ENCODE measurements at regions not wholly inside any gene's neighbourhood (a gene's known extent, or its start where the extent isn't known, plus 50 kb on each side); places are given as distances from the start of the nearest gene placed in this dataset.

DNA sequence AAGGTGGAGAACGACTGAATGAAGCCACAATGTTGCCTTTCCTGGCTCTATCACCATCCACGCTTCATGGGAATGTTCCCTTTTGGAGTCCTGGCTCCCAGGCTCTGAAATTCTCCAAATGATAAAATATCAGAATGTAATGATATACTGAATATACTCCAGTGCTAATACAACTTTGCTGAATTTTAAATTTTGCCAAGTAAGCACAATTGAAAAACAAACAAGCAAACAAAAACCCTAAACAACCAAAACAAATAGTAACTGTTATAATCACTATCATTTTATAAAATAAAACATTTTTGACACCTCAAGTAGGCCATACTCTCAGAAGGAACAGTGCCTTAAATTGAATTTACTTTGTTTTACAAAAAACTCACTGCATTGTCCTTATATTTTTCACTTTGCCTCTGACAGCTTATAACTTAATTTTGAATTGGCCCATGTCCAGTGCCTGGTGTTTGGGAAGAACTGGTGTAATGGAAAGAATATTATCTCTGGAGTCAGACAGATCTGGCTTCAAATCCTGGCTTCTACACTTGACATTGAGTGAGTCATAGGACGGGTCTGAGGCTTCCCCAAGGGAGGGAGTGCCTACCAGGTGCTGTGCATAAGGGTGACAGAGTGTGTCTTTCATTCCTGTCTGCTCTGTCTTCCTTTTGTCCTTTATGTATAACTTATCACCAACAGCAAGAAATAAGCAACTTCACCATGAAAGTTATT is 698.3 kb downstream of the EPM2A start:
- no peak for DNase-seq

DNA sequence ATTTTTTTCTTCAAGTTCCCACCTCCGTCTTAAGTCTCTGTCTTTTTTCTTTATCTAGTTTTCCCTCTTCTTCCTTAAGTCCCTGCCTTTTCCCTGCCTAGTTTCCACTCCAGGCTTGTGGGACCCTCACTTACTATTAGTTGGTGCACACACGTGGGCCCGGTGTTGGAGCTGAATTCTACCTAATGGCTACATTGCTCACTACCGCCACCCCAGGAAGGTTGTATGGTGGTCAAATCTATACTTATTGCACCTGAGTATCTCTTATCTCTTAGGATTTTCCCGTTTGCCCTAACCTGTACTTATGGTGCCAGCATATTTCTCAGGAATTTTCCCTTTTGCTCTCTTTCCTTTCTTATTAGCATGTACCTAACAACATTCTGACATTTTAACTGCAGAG is 692.8 kb downstream of the EPM2A start:
- DNase-seq, result no peak

DNA sequence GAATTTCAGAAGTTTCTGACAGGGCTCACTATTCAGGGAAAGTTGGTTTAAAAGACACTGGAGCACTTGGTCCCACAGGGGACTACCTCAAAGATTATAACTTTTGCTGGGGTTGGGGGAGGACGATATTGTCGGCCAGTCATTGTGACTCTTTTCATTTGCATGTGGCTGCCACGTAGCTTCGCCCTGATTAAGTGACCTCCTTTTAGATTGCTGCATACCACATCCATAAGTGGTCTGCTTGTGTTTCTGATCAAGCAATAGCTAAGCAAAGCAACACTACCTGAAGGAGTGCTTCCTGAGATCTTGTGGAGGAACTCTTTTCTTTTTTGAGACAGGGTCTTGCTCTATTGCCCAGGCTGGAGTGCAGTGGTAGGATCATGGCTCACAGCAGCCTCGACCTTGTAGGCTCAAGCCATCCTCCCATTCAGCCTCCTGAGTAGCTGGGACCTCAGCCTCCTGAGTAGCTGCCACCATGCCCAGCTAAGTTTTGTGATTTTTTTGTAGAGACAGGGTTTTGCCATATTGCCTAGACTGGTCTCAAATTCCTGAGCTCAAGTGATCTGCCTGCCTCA is 691.3 kb downstream of the EPM2A start:
- DNase-seq, result no peak

DNA sequence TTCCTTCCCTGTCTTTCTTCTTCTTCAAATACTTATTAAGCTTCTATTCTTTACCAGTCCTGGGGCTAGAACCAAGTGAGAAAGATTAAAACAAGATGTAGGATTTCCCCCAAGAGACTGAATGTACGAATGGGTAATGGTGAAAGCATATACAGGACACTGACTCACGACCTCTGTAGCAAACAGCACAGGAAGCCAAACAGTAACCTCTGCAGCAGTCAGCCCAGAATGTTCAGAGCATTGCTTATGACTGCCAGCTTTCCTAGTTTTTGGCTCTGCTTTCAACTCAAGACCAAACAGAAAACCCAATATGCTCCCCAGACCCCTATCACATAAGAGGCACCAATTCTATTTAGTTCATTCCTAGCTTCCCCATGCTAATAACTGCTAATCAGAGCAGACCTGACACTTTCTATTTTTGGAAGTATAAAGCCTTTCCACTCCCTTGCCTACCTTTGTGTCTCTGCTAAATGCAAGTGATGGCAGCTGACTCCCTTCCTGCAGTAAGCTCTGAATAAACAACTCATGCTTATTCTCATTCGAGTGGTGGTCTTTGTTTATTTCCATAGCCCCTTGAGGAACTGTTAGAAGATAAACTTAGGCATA is 690.6 kb downstream of the EPM2A start:
- no peak for DNase-seq

DNA sequence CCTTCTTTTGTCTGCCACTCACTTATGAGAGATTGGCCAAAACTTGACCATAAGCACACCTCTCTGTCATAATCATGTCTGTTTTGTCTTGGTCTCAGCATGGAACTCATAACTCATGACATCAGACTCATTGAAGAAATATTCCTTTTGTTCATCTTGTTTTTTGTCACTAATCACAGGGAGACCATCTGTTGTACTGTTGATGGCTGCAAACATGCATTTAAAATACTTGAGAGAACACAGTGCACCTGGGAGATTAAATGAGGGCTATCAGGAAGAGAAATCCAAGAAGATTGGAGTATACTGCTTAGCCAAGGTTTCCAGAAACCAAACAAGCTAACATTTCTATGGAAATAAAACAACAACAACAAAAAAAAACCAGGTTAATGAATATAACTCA is 689.7 kb downstream of the EPM2A start:
- no peak for DNase-seq

DNA sequence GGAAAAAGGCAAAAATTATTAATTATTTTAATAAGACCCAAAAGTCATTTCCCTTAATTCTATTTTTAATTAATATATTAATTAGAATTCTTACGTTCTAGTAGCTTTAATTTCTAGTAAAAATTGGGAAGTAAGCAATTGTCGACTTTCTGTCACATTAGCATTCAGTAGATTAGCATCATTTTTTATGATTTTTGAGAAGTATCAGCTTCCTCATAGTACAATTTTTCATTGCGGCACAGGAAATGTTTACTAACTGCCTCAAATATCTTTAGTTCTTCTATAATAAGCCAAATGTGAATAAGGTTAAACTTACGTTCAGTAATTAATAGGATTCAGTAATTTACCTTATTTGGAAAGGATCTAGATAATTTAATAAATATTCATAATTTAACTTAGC is 687.4 kb downstream of the EPM2A start:
- DNase-seq, result no peak

DNA sequence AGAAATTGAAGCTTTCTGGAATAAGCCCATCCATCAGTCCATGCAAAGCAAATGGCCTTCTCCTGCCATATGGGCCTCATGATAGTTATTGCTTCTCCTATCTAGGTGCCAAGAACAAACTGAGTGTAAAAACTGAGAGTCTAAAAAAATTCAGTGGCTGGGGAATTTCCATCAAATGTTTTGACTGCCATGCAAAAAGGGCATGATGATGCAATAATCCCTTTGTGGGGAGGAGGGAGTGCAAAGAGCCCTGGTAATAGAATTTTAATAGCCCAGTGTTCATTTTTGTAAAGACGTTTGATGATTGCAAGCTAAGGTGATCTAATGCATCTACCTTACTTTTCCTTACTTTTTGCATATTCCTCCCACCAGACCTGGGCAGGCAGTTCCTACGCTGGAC is 683.7 kb downstream of the EPM2A start:
- no peak for DNase-seq

DNA sequence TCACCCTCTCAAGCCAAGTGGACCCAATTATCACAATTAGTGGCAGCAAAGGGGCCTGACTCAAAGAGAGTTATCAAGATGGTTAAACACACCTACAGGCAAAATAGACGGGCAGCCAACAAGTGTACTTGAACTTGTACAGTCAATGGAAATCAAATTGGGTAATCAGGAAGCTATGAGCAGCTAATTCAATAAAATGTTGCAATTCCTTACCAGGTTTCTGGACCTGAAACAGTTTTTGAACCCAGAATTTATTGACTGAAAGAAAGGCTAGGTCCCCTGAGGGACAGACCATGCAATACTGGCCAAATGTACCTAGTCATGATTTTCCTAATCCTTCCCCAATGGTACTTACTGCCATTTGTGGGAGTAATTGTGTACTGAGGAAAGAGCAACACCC is 679.8 kb downstream of the EPM2A start:
- no peak for DNase-seq

DNA sequence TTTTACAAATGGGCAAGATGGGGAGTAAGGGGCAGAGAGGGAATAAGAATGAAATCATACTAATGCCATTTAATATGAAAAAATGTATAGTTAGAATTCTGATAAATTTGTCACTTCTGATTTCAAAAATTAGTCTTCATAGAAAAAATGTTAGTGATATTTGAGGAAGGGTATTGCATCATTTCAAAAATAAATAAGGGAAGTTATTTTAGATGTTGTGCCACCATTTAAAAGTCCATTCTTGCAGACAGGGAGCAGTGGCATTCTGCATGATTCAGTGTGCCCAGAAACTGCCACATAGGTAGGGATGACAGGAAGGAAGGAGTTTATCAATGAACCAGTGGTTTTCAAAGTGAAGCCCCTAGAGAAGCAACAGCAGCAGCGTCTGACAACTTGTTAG is 674.6 kb downstream of the EPM2A start:
- DNase-seq, result no peak

DNA sequence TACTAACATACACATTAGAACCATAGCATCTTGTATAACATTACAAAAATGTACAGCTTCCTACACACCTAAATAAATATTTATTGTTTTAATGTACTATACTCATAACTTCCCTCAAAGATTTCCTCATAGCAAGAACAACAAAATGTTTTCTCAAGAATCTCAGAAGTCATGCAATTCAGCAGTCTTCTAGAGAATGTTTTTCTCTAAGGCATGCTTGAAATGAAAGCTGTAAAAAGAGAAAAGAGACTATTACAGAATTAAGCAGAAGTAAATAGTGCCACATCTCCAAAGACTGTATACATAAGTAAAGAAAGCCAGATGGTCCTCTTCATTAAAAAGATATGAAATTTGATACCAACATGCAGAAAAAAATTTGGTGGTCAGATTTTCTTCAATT is 672.2 kb downstream of the EPM2A start:
- no peak for DNase-seq

DNA sequence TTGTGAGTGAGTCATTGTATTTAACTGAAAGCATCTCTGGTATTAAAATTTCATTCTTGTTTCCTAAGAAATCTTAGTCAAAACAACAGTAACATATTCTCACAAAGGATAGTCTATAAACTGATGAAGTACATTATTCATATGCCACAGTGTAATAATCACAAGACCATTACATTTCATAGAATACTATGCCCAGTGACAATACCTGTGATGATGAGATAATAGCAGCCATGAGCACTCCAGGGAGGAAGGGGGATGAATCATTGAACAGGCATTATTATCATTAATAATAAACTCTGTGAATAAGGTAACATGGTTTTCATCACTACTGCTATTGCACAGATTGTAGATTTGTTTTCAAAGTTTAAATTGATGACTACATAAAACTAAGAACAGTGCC is 667.9 kb downstream of the EPM2A start:
- DNase-seq, result no peak

DNA sequence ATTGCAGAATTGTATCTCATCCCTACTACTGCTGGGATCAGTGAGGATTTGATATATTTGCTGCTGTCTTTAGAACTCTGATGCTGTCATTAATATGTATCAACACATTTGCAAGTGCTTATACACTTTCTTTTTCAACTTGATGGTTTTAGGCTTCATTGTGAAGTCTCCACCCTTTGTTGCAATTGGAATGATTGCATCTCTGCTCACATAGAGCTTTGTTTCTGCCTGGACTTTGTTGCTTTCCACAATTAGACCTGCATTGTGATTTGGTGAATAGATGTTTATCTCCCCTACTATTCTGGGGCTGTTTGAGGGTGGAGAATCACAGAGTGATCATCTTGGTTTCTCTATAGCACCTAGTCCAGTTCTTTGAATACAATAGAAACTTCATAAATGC is 666.7 kb downstream of the EPM2A start:
- DNase-seq, result no peak

DNA sequence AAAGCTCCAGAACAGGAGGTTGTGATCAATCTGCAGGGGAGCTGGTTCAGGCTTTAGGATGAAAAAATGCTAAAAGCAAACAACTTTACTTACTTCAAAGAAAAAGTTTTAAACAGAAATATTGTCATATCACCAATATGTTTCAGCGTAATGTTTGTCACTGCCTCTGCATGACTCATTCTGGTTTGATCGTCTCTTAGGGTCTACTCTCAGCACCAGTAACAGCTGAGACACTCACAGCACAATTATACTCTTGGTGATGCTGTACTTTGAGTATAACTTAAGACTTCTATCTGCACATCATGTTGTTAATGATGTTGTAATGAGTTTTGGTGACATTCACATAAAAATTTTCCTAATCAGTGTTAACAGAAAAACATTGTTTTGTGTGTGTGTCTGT is 665.4 kb downstream of the EPM2A start:
- no peak for DNase-seq

DNA sequence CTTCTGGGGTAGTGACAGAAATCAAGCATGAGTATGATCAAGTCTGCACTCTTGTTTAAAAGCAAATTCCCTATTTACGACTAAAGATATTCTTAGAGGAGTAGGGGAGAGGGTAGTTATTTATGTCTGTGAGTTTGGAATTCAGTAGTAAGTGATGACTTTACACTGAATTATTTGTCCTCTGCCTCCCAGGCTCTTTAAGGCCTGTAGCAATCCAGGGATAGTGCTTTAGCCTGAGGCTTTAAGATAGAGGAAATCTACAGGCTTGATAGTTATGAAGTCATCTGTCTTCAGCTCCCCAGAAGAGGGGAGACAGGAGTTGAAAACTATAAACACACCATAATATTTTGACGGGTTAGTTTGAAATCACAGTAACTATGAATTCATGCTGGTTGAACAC is 664.5 kb downstream of the EPM2A start:
- no peak for DNase-seq

DNA sequence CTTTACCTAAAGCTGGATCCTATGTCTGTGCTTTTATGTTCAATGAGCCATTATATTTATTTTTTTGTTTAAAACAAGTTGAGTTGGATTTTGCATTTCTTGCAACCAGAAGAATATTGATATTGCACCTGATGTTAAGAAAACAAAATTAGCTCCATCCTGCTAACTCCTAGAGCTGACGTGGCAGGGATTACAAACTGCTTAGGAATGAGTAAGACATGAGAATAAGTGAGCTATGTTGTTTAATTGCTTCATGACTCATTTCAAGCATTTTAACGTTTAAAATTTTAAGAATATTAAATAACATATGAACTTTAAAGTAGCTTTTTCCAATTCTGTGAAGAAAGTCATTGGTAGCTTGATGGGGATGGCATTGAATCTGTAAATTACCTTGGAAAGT is 663.5 kb downstream of the EPM2A start:
- no peak for DNase-seq

DNA sequence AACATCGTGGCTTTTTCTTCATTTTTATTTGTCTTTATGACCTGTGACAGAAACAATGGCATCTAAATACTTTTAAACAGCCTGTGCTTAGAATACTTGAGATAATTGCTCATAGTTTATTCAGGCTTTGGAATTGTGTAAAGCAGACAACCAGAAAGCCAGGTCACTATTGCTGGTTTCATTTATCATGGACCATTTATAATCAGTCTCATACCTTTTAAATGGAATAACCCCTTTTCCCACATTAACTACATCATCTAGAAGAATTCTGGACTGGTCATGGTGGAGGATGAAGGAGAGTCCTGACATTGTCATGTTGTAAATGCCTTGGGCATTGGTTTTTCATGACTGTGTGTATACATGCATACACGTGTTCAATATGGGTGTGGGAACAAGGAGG is 661.5 kb downstream of the EPM2A start:
- DNase-seq, result no peak

DNA sequence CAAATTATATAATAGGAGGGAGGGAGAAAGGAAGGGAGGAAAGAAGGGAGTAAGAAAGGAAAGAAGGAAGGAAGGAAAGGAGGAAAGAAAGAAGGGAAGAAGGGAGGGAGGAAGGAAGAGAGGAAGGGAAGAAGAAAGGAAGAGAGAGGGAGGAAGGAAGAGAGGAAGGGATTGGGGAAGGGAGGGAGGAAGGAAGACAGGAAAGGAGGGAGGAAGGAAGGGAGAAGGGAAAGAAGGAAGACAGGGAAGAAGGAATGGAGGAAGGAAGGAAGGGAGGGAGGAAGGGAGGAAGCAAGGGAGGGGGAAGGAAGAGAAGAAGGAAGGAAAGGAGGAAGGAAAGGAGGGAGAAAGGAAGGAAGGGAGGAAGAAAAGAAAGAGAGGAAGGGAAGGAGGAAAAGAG is 660.5 kb downstream of the EPM2A start:
- no peak for DNase-seq

DNA sequence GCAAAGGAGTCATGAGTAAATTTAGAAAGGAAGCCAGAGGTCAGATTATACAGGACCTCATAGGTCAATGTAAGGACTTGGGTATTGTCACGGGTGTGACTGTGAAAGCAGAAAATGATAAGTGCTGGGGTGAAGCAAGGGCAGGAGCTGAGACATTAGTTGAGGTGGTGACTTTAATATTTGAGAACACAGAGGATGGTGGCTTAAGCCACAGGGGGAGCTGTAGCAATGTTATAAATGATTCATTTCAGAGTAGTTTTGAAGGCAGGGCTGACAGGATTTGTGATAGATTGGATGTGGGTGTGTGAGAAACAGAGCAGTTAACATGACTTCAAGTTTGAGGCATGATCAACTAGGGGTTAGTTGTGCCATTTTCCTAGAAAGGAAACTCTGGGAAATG is 659.9 kb downstream of the EPM2A start:
- DNase-seq, result no peak

DNA sequence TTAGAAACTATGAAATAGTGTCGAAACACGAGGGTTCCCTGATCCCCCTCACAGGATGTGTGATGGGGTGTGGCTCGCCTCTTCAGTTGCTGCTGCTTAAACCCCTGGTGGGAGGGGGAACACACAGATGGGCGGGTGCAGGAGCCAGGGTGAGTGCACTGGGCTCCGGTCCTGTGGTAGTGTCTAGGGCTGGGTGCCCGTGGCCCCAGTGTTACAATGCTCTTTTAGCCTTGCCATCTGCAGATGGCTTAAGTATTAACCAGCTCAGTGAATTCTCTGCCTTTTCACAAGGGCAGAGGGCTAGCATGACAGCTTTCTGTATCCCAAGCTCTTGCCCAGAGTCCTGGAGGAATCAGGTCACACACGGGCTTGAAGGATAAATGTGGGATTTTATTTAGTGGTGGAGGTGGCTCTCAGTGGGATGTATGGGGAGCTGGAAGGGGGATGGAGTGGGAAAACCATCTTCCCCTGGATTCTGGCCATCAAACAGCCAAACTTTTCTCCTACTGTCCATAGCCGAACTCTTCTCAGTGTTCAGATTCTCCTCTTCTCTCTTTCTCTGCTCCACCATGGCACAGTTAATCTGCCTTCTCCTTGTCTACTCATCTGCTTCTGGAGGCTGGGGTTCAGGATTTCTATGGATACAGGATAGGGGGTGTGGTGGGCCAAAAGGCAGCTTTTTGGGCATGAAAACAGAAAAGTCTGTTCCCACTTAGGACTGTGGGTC is 659.0 kb downstream of the EPM2A start:
- no peak for DNase-seq

DNA sequence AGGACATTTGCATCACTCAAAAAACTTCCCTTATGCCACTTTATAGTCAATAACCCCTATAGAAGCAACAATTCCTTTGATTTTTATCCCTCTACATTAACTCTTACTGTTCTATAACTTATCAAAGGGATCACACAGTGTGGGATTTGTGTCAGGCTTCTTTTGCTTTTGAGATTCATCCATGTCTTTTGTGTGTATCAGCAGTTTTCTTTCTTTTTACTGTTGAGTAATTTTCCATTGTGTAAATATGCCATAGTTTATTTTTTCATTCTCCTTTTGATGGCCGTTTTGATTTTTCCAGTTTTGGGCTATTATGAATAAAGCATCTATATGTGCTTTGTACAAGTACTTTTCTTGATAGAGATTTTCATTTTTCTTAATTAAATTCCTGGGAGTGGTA is 657.9 kb downstream of the EPM2A start:
- no peak for DNase-seq

DNA sequence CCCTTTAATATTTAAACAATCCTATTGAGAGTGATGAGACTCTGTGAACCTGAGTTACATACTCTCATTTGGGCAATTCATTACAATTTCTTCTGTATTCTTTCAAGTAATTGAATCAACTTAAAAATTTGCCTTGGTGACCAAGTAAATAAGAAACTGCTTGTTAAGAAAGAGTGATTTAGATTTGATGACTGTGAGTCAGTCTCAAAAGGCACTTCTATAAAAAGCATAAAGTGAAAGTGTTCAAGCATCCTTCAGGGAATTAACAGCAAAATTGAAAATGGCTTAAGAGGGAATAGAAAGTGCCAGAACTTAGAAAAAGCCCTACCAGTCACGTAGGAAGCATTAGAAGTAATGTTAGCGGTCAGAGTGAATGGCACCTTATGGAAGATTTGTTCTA is 654.7 kb downstream of the EPM2A start:
- no peak for DNase-seq

DNA sequence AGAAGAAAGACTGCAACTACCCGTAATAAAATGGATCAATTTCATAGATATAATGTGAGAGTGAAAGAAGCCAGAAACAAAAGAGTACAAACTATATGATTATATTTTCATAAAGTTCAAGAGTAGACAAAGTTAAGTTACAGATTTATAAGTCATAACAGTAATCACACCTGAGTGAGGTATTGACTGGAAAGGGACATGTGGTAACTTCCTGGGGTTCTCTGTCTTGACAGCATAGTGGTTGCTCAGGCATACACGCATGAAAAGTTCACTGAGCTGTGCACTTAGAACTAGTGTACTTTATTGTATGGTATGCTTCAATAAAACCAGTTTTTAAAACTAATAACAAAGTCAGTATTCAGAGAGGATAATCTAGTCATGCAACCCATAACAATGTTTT is 653.6 kb downstream of the EPM2A start:
- no peak for DNase-seq

DNA sequence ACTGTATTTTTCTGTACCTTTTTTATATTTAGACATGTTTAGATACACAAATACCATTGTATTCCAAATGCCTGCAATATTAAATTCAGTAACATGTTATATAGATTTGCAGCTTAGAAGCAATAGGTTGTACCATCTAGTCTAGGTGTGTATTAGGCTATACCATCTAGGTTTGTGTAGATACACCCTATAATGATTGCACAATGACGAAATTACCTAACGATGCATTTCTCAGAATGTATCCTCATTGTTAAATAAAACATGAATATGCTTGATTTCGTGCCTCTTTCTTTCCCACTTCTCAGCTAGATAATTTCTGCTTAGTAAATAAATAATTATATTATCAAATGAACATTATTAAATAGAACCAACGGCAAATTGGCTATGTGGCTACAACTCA is 653.0 kb downstream of the EPM2A start:
- no peak for DNase-seq

DNA sequence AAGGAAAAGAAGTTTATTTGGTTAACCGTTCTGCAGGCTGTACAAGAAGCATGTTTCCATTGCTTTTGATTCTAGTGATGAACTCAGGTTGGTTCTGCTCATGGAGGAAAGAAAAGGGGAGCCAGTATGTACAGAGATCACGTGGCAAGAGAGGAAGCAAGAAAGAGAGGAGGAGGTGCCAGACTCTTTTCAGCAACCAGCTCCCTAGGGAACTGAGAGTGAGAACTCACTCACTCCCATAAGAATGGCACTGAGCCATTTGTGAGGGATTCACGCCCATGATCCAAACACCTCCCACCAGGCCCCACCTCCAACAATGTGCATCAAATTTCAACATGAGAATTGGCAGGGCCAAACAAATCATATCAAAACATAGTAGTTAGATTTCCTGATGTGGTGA is 649.1 kb downstream of the EPM2A start:
- DNase-seq, result no peak

Measured in activated CD8-positive, alpha-beta memory T cell treated with anti-CD3 and anti-CD28 coated beads, Interleukin-2, amount 50 U/mL, for 48 hours (primary cell).